ENCODE measurements at regions not wholly inside any gene's neighbourhood (a gene's known extent, or its start where the extent isn't known, plus 50 kb on each side); places are given as distances from the start of the nearest gene placed in this dataset.

- no peaks in the 10 kb centered on the region for H3K36me3 ChIP-seq (ENCODE audit: control insufficient read depth in 2 of 3, insufficient read depth in 3 of 3, low read length in 3 of 3)
- H3K27me3 ChIP-seq (ENCODE audit: control insufficient read depth in 2 of 2, insufficient read depth in 2 of 2, low read length in 2 of 2) = no peaks in the 10 kb centered on the region
- no peak overlapping the region for H3K27ac ChIP-seq (ENCODE audit: low read depth, low read length)
- DNase-seq (no peak), ATAC-seq (no peak)
- Mint-ChIP-seq H3K36me3 (peaks cover 0 to 6% (median 0%) of the 10 kb centered on the region in 5 donors), H3K9me3 (peaks cover 0 to 16% (median 4%) of the 10 kb centered on the region in 11 donors), H3K27ac (no peak overlapping the region), H3K4me1 (no peaks in the 10 kb centered on the region), H3K4me3 (no peak overlapping the region), H3K27me3 (no peaks in the 10 kb centered on the region)
- ChIA-PET POLR2A (no interaction called here), CTCF (no interaction called here)
- no peaks in the 10 kb centered on the region for H3K4me1 ChIP-seq (ENCODE audit: control insufficient read depth in 2 of 2, insufficient read depth in 2 of 2, low read length in 2 of 2)
- H3K4me3 ChIP-seq (ENCODE audit: low read length) = no peak overlapping the region
- no peaks in the 10 kb centered on the region for H3K9me3 ChIP-seq (ENCODE audit: control insufficient read depth in 2 of 3, low read length in 3 of 3)
- intact Hi-C loops (cut with micrococcal nuclease) = no loop called here
These were observed 579.5 kb downstream of the PYDC2 start for GRCh38 chr3:192040282-192041043.

GRCh38 chr3:192042116-192042515, 581.2 kb downstream of the PYDC2 start:
- no peaks in the 10 kb centered on the region for H3K9me3 ChIP-seq (ENCODE audit: control insufficient read depth in 2 of 3, low read length in 3 of 3)
- H3K36me3 ChIP-seq (ENCODE audit: control insufficient read depth in 2 of 3, insufficient read depth in 3 of 3, low read length in 3 of 3) = no peaks in the 10 kb centered on the region
- no peaks in the 10 kb centered on the region for H3K4me1 ChIP-seq (ENCODE audit: control insufficient read depth in 2 of 2, insufficient read depth in 2 of 2, low read length in 2 of 2)
- H3K4me3 Mint-ChIP-seq = no peak overlapping the region
- H3K9me3 Mint-ChIP-seq = peaks cover 0 to 23% (median 4%) of the 10 kb centered on the region in 11 donors
- H3K27me3 Mint-ChIP-seq = no peaks in the 10 kb centered on the region
- H3K27ac Mint-ChIP-seq = no peak overlapping the region
- peaks cover 0 to 6% (median 0%) of the 10 kb centered on the region in 5 donors for H3K36me3 Mint-ChIP-seq
- intact Hi-C loops (cut with micrococcal nuclease) = no loop called here
- H3K4me1 Mint-ChIP-seq = no peaks in the 10 kb centered on the region
- ATAC-seq (no peak), DNase-seq (no peak)
- CTCF ChIA-PET = no interaction called here
- no peaks in the 10 kb centered on the region for H3K27me3 ChIP-seq (ENCODE audit: control insufficient read depth in 2 of 2, insufficient read depth in 2 of 2, low read length in 2 of 2)
- no peak overlapping the region for H3K27ac ChIP-seq (ENCODE audit: low read depth, low read length)
- H3K4me3 ChIP-seq (ENCODE audit: low read length) = no peak overlapping the region
- POLR2A ChIA-PET = no interaction called here

- H3K36me3 ChIP-seq (ENCODE audit: control insufficient read depth in 2 of 3, insufficient read depth in 3 of 3, low read length in 3 of 3) = no peaks in the 10 kb centered on the region
- ATAC-seq (no peak), DNase-seq (no peak)
- H3K27me3 ChIP-seq (ENCODE audit: control insufficient read depth in 2 of 2, insufficient read depth in 2 of 2, low read length in 2 of 2) = no peaks in the 10 kb centered on the region
- no peaks in the 10 kb centered on the region for H3K4me1 Mint-ChIP-seq
- intact Hi-C loops (cut with micrococcal nuclease) = no loop called here
- H3K27ac Mint-ChIP-seq = no peak overlapping the region
- H3K9me3 Mint-ChIP-seq = peaks cover 0 to 8% (median 2%) of the 10 kb centered on the region in 11 donors
- H3K9me3 ChIP-seq (ENCODE audit: control insufficient read depth in 2 of 3, low read length in 3 of 3) = no peaks in the 10 kb centered on the region
- ChIA-PET CTCF (no interaction called here), POLR2A (no interaction called here)
- no peaks in the 10 kb centered on the region for H3K4me1 ChIP-seq (ENCODE audit: control insufficient read depth in 2 of 2, insufficient read depth in 2 of 2, low read length in 2 of 2)
- H3K4me3 Mint-ChIP-seq = no peak overlapping the region
- no peak overlapping the region for H3K4me3 ChIP-seq (ENCODE audit: low read length)
- no peaks in the 10 kb centered on the region for H3K27me3 Mint-ChIP-seq
- H3K36me3 Mint-ChIP-seq = no peaks in the 10 kb centered on the region
- no peak overlapping the region for H3K27ac ChIP-seq (ENCODE audit: low read depth, low read length)
These were observed 593.9 kb downstream of the PYDC2 start for GRCh38 chr3:192054881-192055280.

- ChIA-PET CTCF (no interaction called here), POLR2A (interaction anchor here (0.5 kb wide), 1 partner anchor 10 kb away, joined by 3 read pairs; no protein-coding TSS in a partner anchor)
- H3K27me3 Mint-ChIP-seq = peaks cover 0 to 4% (median 0%) of the 10 kb centered on the region in 5 donors
- H3K27ac ChIP-seq (ENCODE audit: low read depth, low read length) = no peak overlapping the region
- H3K4me3 ChIP-seq (ENCODE audit: low read length) = no peak overlapping the region
- H3K4me1 ChIP-seq (ENCODE audit: control insufficient read depth in 2 of 2, insufficient read depth in 2 of 2, low read length in 2 of 2) = no peaks in the 10 kb centered on the region
- ATAC-seq (no peak), DNase-seq (no peak)
- H3K4me3 Mint-ChIP-seq = no peak overlapping the region
- H3K27me3 ChIP-seq (ENCODE audit: control insufficient read depth in 2 of 2, insufficient read depth in 2 of 2, low read length in 2 of 2) = no peaks in the 10 kb centered on the region
- H3K27ac Mint-ChIP-seq = no peak overlapping the region
- peaks cover 0 to 8% (median 2%) of the 10 kb centered on the region in 11 donors for H3K9me3 Mint-ChIP-seq
- no peaks in the 10 kb centered on the region for H3K4me1 Mint-ChIP-seq
- no peaks in the 10 kb centered on the region for H3K36me3 ChIP-seq (ENCODE audit: control insufficient read depth in 2 of 3, insufficient read depth in 3 of 3, low read length in 3 of 3)
- no peaks in the 10 kb centered on the region for H3K9me3 ChIP-seq (ENCODE audit: control insufficient read depth in 2 of 3, low read length in 3 of 3)
- intact Hi-C loops (cut with micrococcal nuclease) = no loop called here
- no peaks in the 10 kb centered on the region for H3K36me3 Mint-ChIP-seq
These were observed 595.0 kb downstream of the PYDC2 start for GRCh38 chr3:192055946-192056345.

- DNase-seq (no peak), ATAC-seq (no peak)
- no peaks in the 10 kb centered on the region for H3K4me1 ChIP-seq (ENCODE audit: control insufficient read depth in 2 of 2, insufficient read depth in 2 of 2, low read length in 2 of 2)
- H3K27me3 ChIP-seq (ENCODE audit: control insufficient read depth in 2 of 2, insufficient read depth in 2 of 2, low read length in 2 of 2) = no peaks in the 10 kb centered on the region
- Mint-ChIP-seq H3K4me3 (no peak overlapping the region), H3K9me3 (peaks cover 0 to 7% (median 0%) of the 10 kb centered on the region in 11 donors), H3K27ac (no peak overlapping the region), H3K4me1 (no peaks in the 10 kb centered on the region), H3K27me3 (peaks cover 0 to 4% (median 0%) of the 10 kb centered on the region in 5 donors), H3K36me3 (no peaks in the 10 kb centered on the region)
- CTCF ChIA-PET = no interaction called here
- no peak overlapping the region for H3K4me3 ChIP-seq (ENCODE audit: low read length)
- H3K27ac ChIP-seq (ENCODE audit: low read depth, low read length) = no peak overlapping the region
- intact Hi-C loops (cut with micrococcal nuclease) = no loop called here
- H3K36me3 ChIP-seq (ENCODE audit: control insufficient read depth in 2 of 3, insufficient read depth in 3 of 3, low read length in 3 of 3) = no peaks in the 10 kb centered on the region
- POLR2A ChIA-PET = no interaction called here
- no peaks in the 10 kb centered on the region for H3K9me3 ChIP-seq (ENCODE audit: control insufficient read depth in 2 of 3, low read length in 3 of 3)
These were observed 596.3 kb downstream of the PYDC2 start for GRCh38 chr3:192057261-192057660.

DNA sequence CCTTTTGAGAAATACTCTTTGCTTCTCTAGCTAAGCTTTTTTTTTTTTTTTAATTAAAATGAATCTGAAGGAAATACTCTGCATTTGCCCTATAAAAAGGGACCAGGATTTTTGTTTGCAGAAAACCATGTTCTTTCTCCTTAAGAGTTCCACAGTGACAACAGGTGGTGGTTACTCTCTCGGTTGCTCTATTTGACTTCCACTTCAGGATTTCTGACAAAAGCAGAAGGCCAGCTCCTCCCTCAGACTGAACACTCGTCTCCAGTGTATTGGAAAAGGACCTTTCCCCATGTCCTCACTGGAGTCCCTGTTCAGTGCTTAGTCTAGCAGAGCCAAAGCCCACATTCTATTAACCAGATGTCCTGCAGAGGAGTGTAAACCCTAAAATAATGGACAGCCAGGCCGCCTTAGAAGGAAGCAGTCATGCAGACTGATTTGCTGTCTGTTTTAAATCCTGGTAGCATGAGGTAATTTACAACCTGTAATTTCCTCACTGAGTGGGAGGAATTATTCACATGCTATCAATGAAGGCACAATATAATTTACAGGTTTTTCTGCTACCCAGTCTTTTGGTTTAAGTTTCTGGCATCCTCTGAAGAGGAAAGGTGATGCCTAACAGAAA, 599.3 kb downstream of the PYDC2 start:
- Histone ChIP-seq H3K36me3 (ENCODE audit: control insufficient read depth in 2 of 3, insufficient read depth in 3 of 3, low read length in 3 of 3) (no peaks in the 10 kb centered on the region), H3K27ac (ENCODE audit: low read depth, low read length) (no peak overlapping the region), H3K27me3 (ENCODE audit: control insufficient read depth in 2 of 2, insufficient read depth in 2 of 2, low read length in 2 of 2) (no peaks in the 10 kb centered on the region), H3K4me3 (ENCODE audit: low read length) (no peak overlapping the region), H3K9me3 (ENCODE audit: control insufficient read depth in 2 of 3, low read length in 3 of 3) (no peaks in the 10 kb centered on the region), H3K4me1 (ENCODE audit: control insufficient read depth in 2 of 2, insufficient read depth in 2 of 2, low read length in 2 of 2) (no peaks in the 10 kb centered on the region)
- H3K9me3 Mint-ChIP-seq = peaks cover 0 to 13% (median 0%) of the 10 kb centered on the region in 11 donors
- POLR2A ChIA-PET = no interaction called here
- peaks cover 0 to 4% (median 0%) of the 10 kb centered on the region in 5 donors for H3K27me3 Mint-ChIP-seq
- ATAC-seq (no peak), DNase-seq (no peak)
- no peaks in the 10 kb centered on the region for H3K4me1 Mint-ChIP-seq
- H3K36me3 Mint-ChIP-seq = no peaks in the 10 kb centered on the region
- H3K27ac Mint-ChIP-seq = no peak overlapping the region
- no peak overlapping the region for H3K4me3 Mint-ChIP-seq
- CTCF ChIA-PET = interaction anchor here (0.6 kb wide), 1 partner anchor 727 kb away, joined by 4 read pairs; no protein-coding TSS in a partner anchor
- intact Hi-C loops (cut with micrococcal nuclease) = no loop called here

GRCh38 chr3:192061426-192061825, 600.5 kb downstream of the PYDC2 start:
- Histone ChIP-seq H3K27ac (ENCODE audit: low read depth, low read length) (no peak overlapping the region), H3K9me3 (ENCODE audit: control insufficient read depth in 2 of 3, low read length in 3 of 3) (no peaks in the 10 kb centered on the region), H3K36me3 (ENCODE audit: control insufficient read depth in 2 of 3, insufficient read depth in 3 of 3, low read length in 3 of 3) (no peaks in the 10 kb centered on the region), H3K27me3 (ENCODE audit: control insufficient read depth in 2 of 2, insufficient read depth in 2 of 2, low read length in 2 of 2) (no peaks in the 10 kb centered on the region), H3K4me3 (ENCODE audit: low read length) (no peak overlapping the region), H3K4me1 (ENCODE audit: control insufficient read depth in 2 of 2, insufficient read depth in 2 of 2, low read length in 2 of 2) (no peaks in the 10 kb centered on the region)
- H3K27me3 Mint-ChIP-seq = peaks cover 0 to 4% (median 0%) of the 10 kb centered on the region in 5 donors
- H3K27ac Mint-ChIP-seq = no peak overlapping the region
- no peak for DNase-seq
- H3K36me3 Mint-ChIP-seq = no peaks in the 10 kb centered on the region
- intact Hi-C loops (cut with micrococcal nuclease) = no loop called here
- H3K4me3 Mint-ChIP-seq = no peak overlapping the region
- ChIA-PET POLR2A (no interaction called here), CTCF (no interaction called here)
- H3K4me1 Mint-ChIP-seq = no peaks in the 10 kb centered on the region
- ATAC-seq = no peak
- H3K9me3 Mint-ChIP-seq = peaks cover 0 to 8% (median 0%) of the 10 kb centered on the region in 11 donors

Measured in naive thymus-derived CD4-positive, alpha-beta T cell (primary cell).